H9 (cell line): ENCODE measurements at regions not wholly inside any gene's neighbourhood (a gene's known extent, or its start where the extent isn't known, plus 50 kb on each side); places are given as distances from the start of the nearest gene placed in this dataset.

Source experiments
- DNase-seq: peaks from one replicate; pipeline ENCODE4 v3.0.0-alpha.2; 2017
- H2AFZ ChIP-seq: one replicate; pipeline ENCODE4 v1.6.1; 2013; ENCODE audit warnings: mild to moderate bottlenecking, low read length, control low read depth, moderate library complexity
- H2AK5ac ChIP-seq: 2 replicates; pipeline ENCODE4 v1.6.1; 2013; ENCODE audit warnings: low read length, control low read depth, mixed read lengths; ENCODE audit not compliant: insufficient read length
- H2BK120ac ChIP-seq: one replicate; pipeline ENCODE4 v1.6.1; 2013; ENCODE audit warnings: low read depth, mild to moderate bottlenecking, low read length, control low read depth, inconsistent platforms; ENCODE audit not compliant: poor library complexity, severe bottlenecking
- H2BK12ac ChIP-seq: 2 replicates; pipeline ENCODE4 v1.6.1; 2013; ENCODE audit warnings: low read length, control low read depth, mixed read lengths, low read depth; ENCODE audit not compliant: insufficient read length
- H2BK15ac ChIP-seq: 2 replicates; pipeline ENCODE4 v1.6.1; 2013; ENCODE audit warnings: low read depth, low read length, control low read depth
- H2BK20ac ChIP-seq: one replicate; pipeline ENCODE4 v1.6.1; 2013; ENCODE audit warnings: low read depth, mild to moderate bottlenecking, low read length, control low read depth, inconsistent platforms; ENCODE audit not compliant: poor library complexity, severe bottlenecking
- H2BK5ac ChIP-seq: 2 replicates; pipeline ENCODE4 v1.6.1; 2013; ENCODE audit warnings: low read length, control low read depth, mixed read lengths; ENCODE audit not compliant: insufficient read length
- H3K14ac ChIP-seq: 2 replicates; pipeline ENCODE4 v1.6.1; 2013; ENCODE audit warnings: low read length, control low read depth; ENCODE audit not compliant: insufficient read depth
- H3K18ac ChIP-seq: 2 replicates; pipeline ENCODE4 v1.6.1; 2013; ENCODE audit warnings: low read depth, mild to moderate bottlenecking, mixed read lengths, low read length, control low read depth; ENCODE audit not compliant: insufficient read length
- H3K23ac ChIP-seq: 2 replicates; pipeline ENCODE4 v1.6.1; 2013; ENCODE audit warnings: low read length, control low read depth, mixed read lengths, low read depth; ENCODE audit not compliant: insufficient read length
- H3K23me2 ChIP-seq: 2 replicates; pipeline ENCODE4 v1.6.1; 2013; ENCODE audit warnings: low read depth, mild to moderate bottlenecking, mixed read lengths, low read length, control low read depth; ENCODE audit not compliant: insufficient read length, poor library complexity, severe bottlenecking
- H3K27ac ChIP-seq: 2 replicates; pipeline ENCODE4 v1.5.1; 2013; ENCODE audit warnings: low read length, control low read depth, mixed read lengths, low read depth; ENCODE audit not compliant: insufficient read length
- H3K27me3 ChIP-seq: 2 replicates; pipeline ENCODE4 v1.6.1; 2013; ENCODE audit warnings: low read length, control low read depth, inconsistent platforms; ENCODE audit not compliant: insufficient read depth
- H3K4ac ChIP-seq: 2 replicates; pipeline ENCODE4 v1.6.1; 2013; ENCODE audit warnings: low read depth, mild to moderate bottlenecking, control low read depth, inconsistent platforms, low read length, moderate library complexity
- H3K4me1 ChIP-seq: 2 replicates; pipeline ENCODE4 v1.6.1; 2013; ENCODE audit warnings: low read length, control low read depth, inconsistent platforms; ENCODE audit not compliant: insufficient read depth
- H3K4me2 ChIP-seq: 2 replicates; pipeline ENCODE4 v1.6.1; 2013; ENCODE audit warnings: low read length, control low read depth, mixed read lengths; ENCODE audit not compliant: insufficient read length, insufficient read depth
- H3K56ac ChIP-seq: 2 replicates; pipeline ENCODE4 v1.6.1; 2013; ENCODE audit warnings: low read depth, mild to moderate bottlenecking, mixed read lengths, low read length, control low read depth; ENCODE audit not compliant: insufficient read length
- H3K79me1 ChIP-seq: 2 replicates; pipeline ENCODE4 v1.6.1; 2013; ENCODE audit warnings: low read depth, mild to moderate bottlenecking, moderate library complexity, low read length, control low read depth, inconsistent platforms; ENCODE audit not compliant: insufficient read depth, poor library complexity, severe bottlenecking
- H3K79me2 ChIP-seq: 2 replicates; pipeline ENCODE4 v1.6.1; 2013; ENCODE audit warnings: low read length, control low read depth, inconsistent platforms; ENCODE audit not compliant: insufficient read depth
- H3K9ac ChIP-seq: 2 replicates; pipeline ENCODE4 v1.6.1; 2013; ENCODE audit warnings: low read length, control low read depth, mixed read lengths; ENCODE audit not compliant: insufficient read length; ENCODE audit errors: extremely low read depth
- H3K9me3 ChIP-seq: one replicate; pipeline ENCODE4 v1.6.1; 2013; ENCODE audit warnings: low read depth, low read length, inconsistent platforms; ENCODE audit not compliant: control insufficient read depth
- H3T11ph ChIP-seq: one replicate; pipeline ENCODE4 v1.6.1; 2013; ENCODE audit warnings: mild to moderate bottlenecking, low read length, control low read depth, inconsistent platforms
- H4K20me1 ChIP-seq: one replicate; pipeline ENCODE4 v1.6.1; 2013; ENCODE audit not compliant: control insufficient read depth, insufficient read length, insufficient read depth
- H4K5ac ChIP-seq: 2 replicates; pipeline ENCODE4 v1.6.1; 2013; ENCODE audit warnings: low read depth, mild to moderate bottlenecking, mixed read lengths, low read length, control low read depth; ENCODE audit not compliant: insufficient read length
- H4K8ac ChIP-seq: replicated peaks from 2 replicates; pipeline ENCODE4 v1.6.1; 2013; ENCODE audit warnings: low read length, control low read depth, mixed read lengths, low read depth; ENCODE audit not compliant: insufficient read length
- H4K91ac ChIP-seq: 2 replicates; pipeline ENCODE4 v1.6.1; 2013; ENCODE audit warnings: low read depth, mild to moderate bottlenecking, moderate library complexity, mixed read lengths, low read length, control low read depth; ENCODE audit not compliant: insufficient read length
- H3K27ac Mint-ChIP-seq, 3 experiments: 2 replicates in 2 of 3; 3 replicates in 1 of 3; pipeline ENCODE4 v1.8.0; 2020 to 2021; ENCODE audit warnings: mixed read lengths in 3 of 3, mild to moderate bottlenecking in 1 of 3, moderate library complexity in 1 of 3
- H3K27me3 Mint-ChIP-seq: 2 replicates; pipeline ENCODE4 v1.8.0; 2021; ENCODE audit warnings: low read depth, mild to moderate bottlenecking, moderate library complexity, mixed read lengths
- H3K36me3 Mint-ChIP-seq, 3 experiments: 2 replicates in 2 of 3; 3 replicates in 1 of 3; pipeline ENCODE4 v1.8.0; 2020 to 2021; ENCODE audit warnings: low read depth in 3 of 3, mixed read lengths in 3 of 3; ENCODE audit not compliant: insufficient read depth in 1 of 3
- H3K4me1 Mint-ChIP-seq, 2 experiments: 2 replicates each; pipeline ENCODE4 v1.8.0; 2020; ENCODE audit warnings: mixed read lengths in 2 of 2
- H3K4me3 Mint-ChIP-seq, 2 experiments: 2 replicates in 1 of 2; 3 replicates in 1 of 2; pipeline ENCODE4 v1.8.0; 2020 to 2021; ENCODE audit warnings: mild to moderate bottlenecking in 2 of 2, mixed read lengths in 2 of 2, moderate library complexity in 1 of 2
- H3K9me3 Mint-ChIP-seq, 2 experiments: 2 replicates in 1 of 2; 3 replicates in 1 of 2; pipeline ENCODE4 v1.8.0; 2020; ENCODE audit warnings: mild to moderate bottlenecking in 2 of 2, mixed read lengths in 2 of 2, moderate library complexity in 1 of 2
- WGBS: extraction: QIAGEN DNeasy Blood & Tissue Kit; methylation state at CpG from one replicate; pipeline ENCODE4 v1.1.7; 2013; ENCODE audit warnings: missing lambda C conversion rate, low lambda C conversion rate, mixed read lengths; ENCODE audit not compliant: insufficient read length; ENCODE audit errors: extremely low coverage; 5-methylcytosine and 5-hydroxymethylcytosine counted together
- TF ChIP-seq, protein P1 (sequence below): fragments of 200-600 bp; sonication (generic); conservative IDR thresholded peaks from 3 replicates; pipeline ENCODE4 v1.8.0; 2021; ENCODE audit warnings: antibody characterized with exemption, mild to moderate bottlenecking

- H4K5ac ChIP-seq: no peak overlapping the region
- H3K9ac ChIP-seq: no peak overlapping the region
- no peak overlapping the region for H3K18ac ChIP-seq
- no peaks in the 10 kb centered on the region for H3K4me1 ChIP-seq
- H2AK5ac ChIP-seq: no peak overlapping the region
- H3K4me1 Mint-ChIP-seq: no peaks in the 10 kb centered on the region
- H3K79me1 ChIP-seq: no peaks in the 10 kb centered on the region
- no peak overlapping the region for H3K4ac ChIP-seq
- no peaks in the 10 kb centered on the region for H3K79me2 ChIP-seq
- H3K14ac ChIP-seq: no peak overlapping the region
- no peak overlapping the region for H4K91ac ChIP-seq
- no peaks in the 10 kb centered on the region for H3K23me2 ChIP-seq
- no peak overlapping the region for H2BK12ac ChIP-seq
- no peaks in the 10 kb centered on the region for H3K9me3 ChIP-seq
- H3K27ac Mint-ChIP-seq: no peak overlapping the region
- H4K20me1 ChIP-seq: no peaks in the 10 kb centered on the region
- no peak overlapping the region for H4K8ac ChIP-seq
- no peak overlapping the region for H3T11ph ChIP-seq
- TF ChIP-seq, protein P1, sequence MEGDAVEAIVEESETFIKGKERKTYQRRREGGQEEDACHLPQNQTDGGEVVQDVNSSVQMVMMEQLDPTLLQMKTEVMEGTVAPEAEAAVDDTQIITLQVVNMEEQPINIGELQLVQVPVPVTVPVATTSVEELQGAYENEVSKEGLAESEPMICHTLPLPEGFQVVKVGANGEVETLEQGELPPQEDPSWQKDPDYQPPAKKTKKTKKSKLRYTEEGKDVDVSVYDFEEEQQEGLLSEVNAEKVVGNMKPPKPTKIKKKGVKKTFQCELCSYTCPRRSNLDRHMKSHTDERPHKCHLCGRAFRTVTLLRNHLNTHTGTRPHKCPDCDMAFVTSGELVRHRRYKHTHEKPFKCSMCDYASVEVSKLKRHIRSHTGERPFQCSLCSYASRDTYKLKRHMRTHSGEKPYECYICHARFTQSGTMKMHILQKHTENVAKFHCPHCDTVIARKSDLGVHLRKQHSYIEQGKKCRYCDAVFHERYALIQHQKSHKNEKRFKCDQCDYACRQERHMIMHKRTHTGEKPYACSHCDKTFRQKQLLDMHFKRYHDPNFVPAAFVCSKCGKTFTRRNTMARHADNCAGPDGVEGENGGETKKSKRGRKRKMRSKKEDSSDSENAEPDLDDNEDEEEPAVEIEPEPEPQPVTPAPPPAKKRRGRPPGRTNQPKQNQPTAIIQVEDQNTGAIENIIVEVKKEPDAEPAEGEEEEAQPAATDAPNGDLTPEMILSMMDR: peak; percentile 38
- no peaks in the 10 kb centered on the region for H3K27me3 Mint-ChIP-seq
- no peak overlapping the region for H2BK20ac ChIP-seq
- H3K27me3 ChIP-seq: no peaks in the 10 kb centered on the region
- no peak overlapping the region for H2BK120ac ChIP-seq
- no CpG with 5 or more reads among the region's 1 CpG for WGBS
- H2AFZ ChIP-seq: no peak overlapping the region
- H3K36me3 Mint-ChIP-seq: peaks cover 0 to 4% (median 0%) of the 10 kb centered on the region in 3 experiments; a peak in 2 of 7 replicates
- no peak overlapping the region for H3K23ac ChIP-seq
- no peak for DNase-seq
- H2BK15ac ChIP-seq: no peak overlapping the region
- no peak overlapping the region for H2BK5ac ChIP-seq
- H3K9me3 Mint-ChIP-seq: no peaks in the 10 kb centered on the region; a peak in 1 of 5 replicates
- H3K56ac ChIP-seq: no peak overlapping the region
- H3K4me3 Mint-ChIP-seq: no peak overlapping the region
- H3K27ac ChIP-seq: no peak overlapping the region
- H3K4me2 ChIP-seq: no peak overlapping the region
Measured at GRCh38 chr9:24342457-24342856, 203.2 kb downstream of the IZUMO3 start.
